ENCODE measurements at regions not wholly inside any gene's neighbourhood (a gene's known extent, or its start where the extent isn't known, plus 50 kb on each side); places are given as distances from the start of the nearest gene placed in this dataset.

DNA sequence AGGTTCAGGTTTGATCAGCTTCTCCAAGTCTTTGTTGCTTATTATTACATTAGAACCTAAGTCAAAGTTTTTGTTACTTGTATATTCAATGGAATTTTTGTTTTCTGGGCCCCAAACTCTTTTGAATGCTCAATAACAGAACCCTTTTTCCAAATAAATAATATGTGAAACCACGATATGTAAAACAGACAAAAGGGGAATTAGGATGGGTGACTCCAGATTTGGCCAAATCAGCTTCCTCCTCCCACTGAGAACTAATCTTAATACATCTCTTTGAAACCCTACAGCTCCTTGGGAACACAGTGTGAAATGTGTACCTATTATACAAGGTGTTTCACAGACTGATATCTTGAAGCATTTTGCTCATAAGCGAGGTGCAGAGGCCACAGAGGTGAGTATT lies 67.0 kb upstream of the TNFSF18 start:
- no peak for DNase-seq
- Histone ChIP-seq H3K27ac (ENCODE audit: low read depth in 2 of 2, low read length in 2 of 2) (no peak overlapping the region), H3K36me3 (ENCODE audit: control insufficient read depth in 2 of 3, insufficient read depth in 3 of 3, low read length in 3 of 3) (no peaks in the 10 kb centered on the region), H3K9ac (ENCODE audit: low read length in 3 of 3) (no peak overlapping the region), H3K4me1 (ENCODE audit: control insufficient read depth in 2 of 3, insufficient read depth in 2 of 3, low read depth in 1 of 3, low read length in 3 of 3) (peaks cover 2 to 6% (median 5%) of the 10 kb centered on the region in 3 donors), H3K4me3 (ENCODE audit: low read length in 3 of 3) (no peak overlapping the region), H3K27me3 (ENCODE audit: control insufficient read depth, insufficient read depth, low read length) (no peaks in the 10 kb centered on the region), H3K9me3 (ENCODE audit: control insufficient read depth in 2 of 3, insufficient read depth in 1 of 3, low read length in 3 of 3) (no peaks in the 10 kb centered on the region)
- TF ChIP-seq CTCF (IDR thresholded peaks at IDR 0.05; ENCODE audit: borderline replicate concordance, extremely low read depth, insufficient read depth) = no peak
- intact Hi-C loops (cut with DNase I) = no loop called here
- no peak for FAIRE-seq

DNA sequence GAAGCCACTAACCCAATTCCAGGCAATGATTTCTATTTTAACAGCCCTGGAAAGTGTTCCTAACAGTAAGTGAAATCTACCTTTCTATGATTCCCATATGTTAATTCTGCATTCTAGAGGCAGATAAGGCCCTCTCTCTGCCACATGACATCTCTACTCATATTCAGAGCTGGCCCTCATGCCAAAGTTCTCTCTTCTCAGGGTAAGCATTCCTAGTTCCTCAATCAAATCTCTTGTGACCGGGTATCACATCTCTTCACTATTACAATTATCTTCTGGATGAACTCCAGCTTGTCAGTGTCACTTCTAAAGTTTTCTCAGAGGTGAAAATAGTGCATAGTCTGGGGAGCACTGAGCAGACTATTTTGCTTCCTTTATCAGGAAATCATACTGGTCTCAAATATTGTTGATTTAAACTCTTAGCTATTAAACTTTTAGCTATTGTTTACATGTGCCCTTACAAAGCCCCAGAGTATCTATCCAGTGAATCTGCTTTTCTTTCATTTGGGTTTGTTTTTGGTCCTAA lies 66.4 kb upstream of the TNFSF18 start:
- no peak overlapping the region for H3K27ac ChIP-seq (ENCODE audit: low read depth in 2 of 2, low read length in 2 of 2)
- H3K9ac ChIP-seq (ENCODE audit: low read length in 3 of 3) = no peak overlapping the region
- H3K36me3 ChIP-seq (ENCODE audit: control insufficient read depth in 2 of 3, insufficient read depth in 3 of 3, low read length in 3 of 3) = no peaks in the 10 kb centered on the region
- no peaks in the 10 kb centered on the region for H3K27me3 ChIP-seq (ENCODE audit: control insufficient read depth, insufficient read depth, low read length)
- DNase-seq = no peak
- TF ChIP-seq CTCF (IDR thresholded peaks at IDR 0.05; ENCODE audit: borderline replicate concordance, extremely low read depth, insufficient read depth) = no peak
- FAIRE-seq = no peak
- no peaks in the 10 kb centered on the region for H3K4me1 ChIP-seq (ENCODE audit: control insufficient read depth in 2 of 3, insufficient read depth in 2 of 3, low read depth in 1 of 3, low read length in 3 of 3)
- H3K4me3 ChIP-seq (ENCODE audit: low read length in 3 of 3) = no peak overlapping the region
- H3K9me3 ChIP-seq (ENCODE audit: control insufficient read depth in 2 of 3, insufficient read depth in 1 of 3, low read length in 3 of 3) = no peaks in the 10 kb centered on the region
- intact Hi-C loops (cut with DNase I) = no loop called here

GRCh38 chr1:173114346-173114745 lies 63.6 kb upstream of the TNFSF18 start:
- no peaks in the 10 kb centered on the region for H3K36me3 ChIP-seq (ENCODE audit: control insufficient read depth in 2 of 3, insufficient read depth in 3 of 3, low read length in 3 of 3)
- no peak overlapping the region for H3K9ac ChIP-seq (ENCODE audit: low read length in 3 of 3)
- no peak overlapping the region for H3K4me3 ChIP-seq (ENCODE audit: low read length in 3 of 3)
- FAIRE-seq (no peak), DNase-seq (no peak)
- H3K4me1 ChIP-seq (ENCODE audit: control insufficient read depth in 2 of 3, insufficient read depth in 2 of 3, low read depth in 1 of 3, low read length in 3 of 3) = no peaks in the 10 kb centered on the region
- no peak for TF ChIP-seq CTCF (IDR thresholded peaks at IDR 0.05; ENCODE audit: borderline replicate concordance, extremely low read depth, insufficient read depth)
- intact Hi-C loops (cut with DNase I) = no loop called here
- H3K9me3 ChIP-seq (ENCODE audit: control insufficient read depth in 2 of 3, insufficient read depth in 1 of 3, low read length in 3 of 3) = no peaks in the 10 kb centered on the region
- no peak overlapping the region for H3K27ac ChIP-seq (ENCODE audit: low read depth in 2 of 2, low read length in 2 of 2)
- no peaks in the 10 kb centered on the region for H3K27me3 ChIP-seq (ENCODE audit: control insufficient read depth, insufficient read depth, low read length)
